ENCODE measurements at regions not wholly inside any gene's neighbourhood (a gene's known extent, or its start where the extent isn't known, plus 50 kb on each side); places are given as distances from the start of the nearest gene placed in this dataset.
"Not testable (repeated sequence)": the region's sequence is repeated elsewhere in the genome, so short reads cannot be mapped to it uniquely, and the experiment has no call there.

DNA sequence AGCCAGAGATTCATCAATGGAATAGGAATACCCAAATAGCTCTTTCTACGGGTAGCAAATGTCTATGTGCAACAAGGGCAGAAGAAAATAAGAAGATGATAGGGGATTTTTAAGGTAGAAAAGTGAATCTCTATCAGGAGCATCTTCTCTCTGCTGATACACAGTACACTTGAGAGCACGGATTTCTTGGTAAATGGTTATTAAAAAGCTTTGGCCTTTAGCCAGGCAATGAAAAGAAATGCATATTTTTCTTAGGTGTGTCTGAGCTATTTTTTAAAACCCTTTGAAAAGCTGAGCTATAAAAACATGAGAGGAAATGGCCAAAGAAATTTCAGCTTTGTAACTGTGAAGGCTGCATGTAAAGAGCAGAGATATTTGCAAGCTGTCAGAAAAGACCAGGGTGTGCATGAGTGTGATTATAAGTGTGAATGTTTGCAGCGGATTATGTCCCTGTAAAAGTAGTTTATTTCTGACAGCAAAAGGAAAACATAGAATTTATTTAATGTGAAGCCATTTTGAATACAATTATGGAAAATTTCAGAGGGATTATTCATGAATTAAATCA lies 487.1 kb upstream of the PIK3R1 start:
- Histone ChIP-seq H3K27me3 (ENCODE audit: control insufficient read depth in 2 of 2, insufficient read depth in 1 of 2, low read length in 1 of 2) (no peaks in the 10 kb centered on the region), H3K27ac (ENCODE audit: low read depth in 1 of 2, low read length in 1 of 2) (no peak overlapping the region), H3K4me3 (ENCODE audit: low read length in 2 of 2) (no peak overlapping the region), H3K36me3 (ENCODE audit: control insufficient read depth in 2 of 2, insufficient read depth in 2 of 2, low read length in 1 of 2) (no peaks in the 10 kb centered on the region), H3K4me1 (ENCODE audit: control insufficient read depth in 2 of 2, insufficient read depth in 2 of 2, low read length in 2 of 2) (no peaks in the 10 kb centered on the region), H3K9me3 (ENCODE audit: control insufficient read depth in 2 of 2, insufficient read depth in 1 of 2, low read length in 1 of 2) (no peaks in the 10 kb centered on the region)
- DNase-seq (ENCODE audit: low read depth in 6 of 9, low spot score in 9 of 9), result no peak
- WGBS, result 93% methylated on average over 3 of the region's 3 CpGs

GRCh38 chr5:67725604-67726003 lies 490.0 kb upstream of the PIK3R1 start:
- DNase-seq (ENCODE audit: low read depth in 6 of 9, low spot score in 9 of 9), result no peak
- Histone ChIP-seq H3K27me3 (ENCODE audit: control insufficient read depth in 2 of 2, insufficient read depth in 1 of 2, low read length in 1 of 2) (no peaks in the 10 kb centered on the region), H3K4me1 (ENCODE audit: control insufficient read depth in 2 of 2, insufficient read depth in 2 of 2, low read length in 2 of 2) (no peaks in the 10 kb centered on the region), H3K9me3 (ENCODE audit: control insufficient read depth in 2 of 2, insufficient read depth in 1 of 2, low read length in 1 of 2) (no peaks in the 10 kb centered on the region), H3K27ac (ENCODE audit: low read depth in 1 of 2, low read length in 1 of 2) (no peak overlapping the region), H3K36me3 (ENCODE audit: control insufficient read depth in 2 of 2, insufficient read depth in 2 of 2, low read length in 1 of 2) (no peaks in the 10 kb centered on the region), H3K4me3 (ENCODE audit: low read length in 2 of 2) (no peak overlapping the region)
- WGBS, result 96% methylated on average over 1 of the region's 1 CpG

DNA sequence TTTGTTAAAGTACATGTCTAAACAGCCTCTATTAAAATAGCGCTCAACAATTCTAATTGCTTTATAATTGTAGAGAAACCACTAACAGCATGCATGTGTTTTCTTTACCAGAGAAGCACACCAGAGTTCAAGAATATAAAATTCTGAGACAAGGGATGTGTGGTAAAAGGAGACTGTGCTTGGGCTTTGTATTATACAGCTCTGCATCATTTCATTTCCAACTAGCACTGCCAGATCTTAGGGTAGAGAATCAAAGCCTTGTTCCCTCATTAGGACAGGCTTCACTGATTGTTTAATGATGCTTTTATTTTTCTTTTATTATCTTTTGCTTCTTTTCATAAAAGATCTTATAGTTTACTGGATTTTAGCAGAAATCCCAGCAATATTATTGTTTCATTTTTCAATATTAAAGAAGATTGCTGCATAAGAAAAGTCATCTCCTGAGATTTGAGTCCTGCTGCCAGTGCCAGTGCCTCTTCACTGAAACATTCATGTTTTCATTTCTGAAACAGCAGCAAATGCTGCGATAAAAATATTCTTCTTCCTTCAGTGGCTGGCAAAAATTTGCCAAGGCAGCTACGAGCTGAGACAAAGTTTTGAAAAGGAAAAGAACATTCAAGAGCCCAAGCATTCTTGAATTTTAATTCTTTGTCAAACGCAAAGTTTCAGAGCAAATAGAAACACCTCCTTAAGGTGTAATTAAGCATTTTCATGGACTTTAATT lies 491.0 kb upstream of the PIK3R1 start:
- Histone ChIP-seq H3K27ac (ENCODE audit: low read depth in 1 of 2, low read length in 1 of 2) (no peak overlapping the region), H3K4me3 (ENCODE audit: low read length in 2 of 2) (no peak overlapping the region), H3K27me3 (ENCODE audit: control insufficient read depth in 2 of 2, insufficient read depth in 1 of 2, low read length in 1 of 2) (no peaks in the 10 kb centered on the region), H3K9me3 (ENCODE audit: control insufficient read depth in 2 of 2, insufficient read depth in 1 of 2, low read length in 1 of 2) (no peaks in the 10 kb centered on the region), H3K36me3 (ENCODE audit: control insufficient read depth in 2 of 2, insufficient read depth in 2 of 2, low read length in 1 of 2) (no peaks in the 10 kb centered on the region), H3K4me1 (ENCODE audit: control insufficient read depth in 2 of 2, insufficient read depth in 2 of 2, low read length in 2 of 2) (no peaks in the 10 kb centered on the region)
- no peak for DNase-seq (ENCODE audit: low read depth in 6 of 9, low spot score in 9 of 9)
- 95% methylated on average over 4 of the region's 4 CpGs for WGBS

- H3K36me3 ChIP-seq (ENCODE audit: control insufficient read depth in 2 of 2, insufficient read depth in 2 of 2, low read length in 1 of 2), result no peaks in the 10 kb centered on the region
- 94% methylated on average over 1 of the region's 1 CpG for WGBS
- no peaks in the 10 kb centered on the region for H3K9me3 ChIP-seq (ENCODE audit: control insufficient read depth in 2 of 2, insufficient read depth in 1 of 2, low read length in 1 of 2)
- H3K4me1 ChIP-seq (ENCODE audit: control insufficient read depth in 2 of 2, insufficient read depth in 2 of 2, low read length in 2 of 2), result no peaks in the 10 kb centered on the region
- peak overlapping the region in 1 of 2 donors; percentile 40 for H3K27ac ChIP-seq (ENCODE audit: low read depth in 1 of 2, low read length in 1 of 2)
- no peak for DNase-seq (ENCODE audit: low read depth in 6 of 9, low spot score in 9 of 9)
- no peaks in the 10 kb centered on the region for H3K27me3 ChIP-seq (ENCODE audit: control insufficient read depth in 2 of 2, insufficient read depth in 1 of 2, low read length in 1 of 2)
- H3K4me3 ChIP-seq (ENCODE audit: low read length in 2 of 2), result no peak overlapping the region
Measured at GRCh38 chr5:67723873-67724272, 491.7 kb upstream of the PIK3R1 start.

GRCh38 chr5:67722582-67722981 lies 493.0 kb upstream of the PIK3R1 start:
- DNase-seq (ENCODE audit: low read depth in 6 of 9, low spot score in 9 of 9), result not testable (repeated sequence)
- 98% methylated on average over 2 of the region's 2 CpGs for WGBS

GRCh38 chr5:67720162-67720772 lies 495.3 kb upstream of the PIK3R1 start:
- WGBS, result 96% methylated on average over 2 of the region's 2 CpGs
- H3K4me3 ChIP-seq (ENCODE audit: low read length in 2 of 2), result no peak overlapping the region
- H3K9me3 ChIP-seq (ENCODE audit: control insufficient read depth in 2 of 2, insufficient read depth in 1 of 2, low read length in 1 of 2), result no peaks in the 10 kb centered on the region
- H3K27me3 ChIP-seq (ENCODE audit: control insufficient read depth in 2 of 2, insufficient read depth in 1 of 2, low read length in 1 of 2), result no peaks in the 10 kb centered on the region
- H3K27ac ChIP-seq (ENCODE audit: low read depth in 1 of 2, low read length in 1 of 2), result no peak overlapping the region
- no peak for DNase-seq (ENCODE audit: low read depth in 6 of 9, low spot score in 9 of 9)
- H3K36me3 ChIP-seq (ENCODE audit: control insufficient read depth in 2 of 2, insufficient read depth in 2 of 2, low read length in 1 of 2), result no peaks in the 10 kb centered on the region
- H3K4me1 ChIP-seq (ENCODE audit: control insufficient read depth in 2 of 2, insufficient read depth in 2 of 2, low read length in 2 of 2), result no peaks in the 10 kb centered on the region

More at GRCh38 chr5:67722582-67722981, 493.0 kb upstream of the PIK3R1 start:
- H3K27me3 ChIP-seq (ENCODE audit: control insufficient read depth in 2 of 2, insufficient read depth in 1 of 2, low read length in 1 of 2); H3K27ac ChIP-seq (ENCODE audit: low read depth in 1 of 2, low read length in 1 of 2); H3K4me1 ChIP-seq (ENCODE audit: control insufficient read depth in 2 of 2, insufficient read depth in 2 of 2, low read length in 2 of 2); H3K36me3 ChIP-seq (ENCODE audit: control insufficient read depth in 2 of 2, insufficient read depth in 2 of 2, low read length in 1 of 2); H3K9me3 ChIP-seq (ENCODE audit: control insufficient read depth in 2 of 2, insufficient read depth in 1 of 2, low read length in 1 of 2); H3K4me3 ChIP-seq (ENCODE audit: low read length in 2 of 2): not testable (repeated sequence)

DNA sequence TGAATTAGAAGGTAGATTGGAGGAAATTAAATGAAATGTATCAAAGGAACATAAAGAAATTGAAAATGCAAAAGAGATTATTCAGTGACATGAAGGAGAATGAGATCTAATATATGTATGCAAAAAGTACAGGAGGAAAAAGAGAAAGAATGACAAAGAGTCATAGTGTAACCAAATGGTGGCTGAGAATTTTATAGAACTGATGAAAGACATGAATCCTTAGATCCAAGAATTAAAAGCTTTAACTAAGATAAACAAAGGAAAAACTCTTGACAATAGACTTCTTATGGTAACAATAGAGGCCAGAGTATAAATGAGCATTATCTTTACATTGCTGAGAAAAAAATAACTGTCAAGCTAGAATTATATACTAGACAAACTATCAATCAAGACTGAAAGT lies 505.4 kb upstream of the CD180 start:
- H3K4me1 ChIP-seq (ENCODE audit: control insufficient read depth in 2 of 2, insufficient read depth in 2 of 2, low read length in 2 of 2), result no peaks in the 10 kb centered on the region
- no peak overlapping the region for H3K4me3 ChIP-seq (ENCODE audit: low read length in 2 of 2)
- H3K36me3 ChIP-seq (ENCODE audit: control insufficient read depth in 2 of 2, insufficient read depth in 2 of 2, low read length in 1 of 2), result no peaks in the 10 kb centered on the region
- DNase-seq (ENCODE audit: low read depth in 6 of 9, low spot score in 9 of 9), result no peak
- no peaks in the 10 kb centered on the region for H3K27me3 ChIP-seq (ENCODE audit: control insufficient read depth in 2 of 2, insufficient read depth in 1 of 2, low read length in 1 of 2)
- H3K27ac ChIP-seq (ENCODE audit: low read depth in 1 of 2, low read length in 1 of 2), result no peak overlapping the region
- H3K9me3 ChIP-seq (ENCODE audit: control insufficient read depth in 2 of 2, insufficient read depth in 1 of 2, low read length in 1 of 2), result peaks cover 0 to 7% of the 10 kb centered on the region in 2 donors

- DNase-seq (ENCODE audit: low read depth in 6 of 9, low spot score in 9 of 9), result no peak
- Histone ChIP-seq H3K4me1 (ENCODE audit: control insufficient read depth in 2 of 2, insufficient read depth in 2 of 2, low read length in 2 of 2) (no peaks in the 10 kb centered on the region), H3K4me3 (ENCODE audit: low read length in 2 of 2) (no peak overlapping the region), H3K36me3 (ENCODE audit: control insufficient read depth in 2 of 2, insufficient read depth in 2 of 2, low read length in 1 of 2) (no peaks in the 10 kb centered on the region), H3K9me3 (ENCODE audit: control insufficient read depth in 2 of 2, insufficient read depth in 1 of 2, low read length in 1 of 2) (peaks cover 0 to 7% of the 10 kb centered on the region in 2 donors), H3K27me3 (ENCODE audit: control insufficient read depth in 2 of 2, insufficient read depth in 1 of 2, low read length in 1 of 2) (no peaks in the 10 kb centered on the region), H3K27ac (ENCODE audit: low read depth in 1 of 2, low read length in 1 of 2) (no peak overlapping the region)
Measured at GRCh38 chr5:67699560-67699959, 503.0 kb upstream of the CD180 start.

DNA sequence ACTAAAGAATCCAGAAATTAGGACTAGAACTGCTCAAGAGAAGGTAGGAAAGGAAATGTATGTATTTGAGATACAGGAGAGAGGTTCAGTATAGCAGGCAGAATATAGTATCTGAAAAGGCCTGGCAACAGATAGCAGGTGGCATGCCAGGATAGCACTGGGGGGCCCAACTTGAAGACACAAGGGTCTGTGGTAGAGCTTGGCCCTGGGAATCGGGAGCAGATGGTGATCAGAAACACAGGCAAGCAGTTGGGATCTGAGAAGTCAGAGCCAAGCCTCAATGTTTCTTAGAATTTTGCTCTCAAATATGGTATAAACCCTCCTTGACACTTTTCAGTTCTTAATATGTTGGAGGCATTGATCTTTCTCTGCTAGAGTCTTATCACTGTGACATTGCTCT lies 499.8 kb upstream of the CD180 start:
- H3K9me3 ChIP-seq (ENCODE audit: control insufficient read depth in 2 of 2, insufficient read depth in 1 of 2, low read length in 1 of 2), result no peaks in the 10 kb centered on the region
- H3K4me1 ChIP-seq (ENCODE audit: control insufficient read depth in 2 of 2, insufficient read depth in 2 of 2, low read length in 2 of 2), result no peaks in the 10 kb centered on the region
- H3K4me3 ChIP-seq (ENCODE audit: low read length in 2 of 2), result no peak overlapping the region
- H3K27ac ChIP-seq (ENCODE audit: low read depth in 1 of 2, low read length in 1 of 2), result no peak overlapping the region
- DNase-seq (ENCODE audit: low read depth in 6 of 9, low spot score in 9 of 9), result no peak
- 100% methylated on average over 1 of the region's 1 CpG for WGBS
- no peaks in the 10 kb centered on the region for H3K27me3 ChIP-seq (ENCODE audit: control insufficient read depth in 2 of 2, insufficient read depth in 1 of 2, low read length in 1 of 2)
- no peaks in the 10 kb centered on the region for H3K36me3 ChIP-seq (ENCODE audit: control insufficient read depth in 2 of 2, insufficient read depth in 2 of 2, low read length in 1 of 2)

Data from thymus (tissue), 11 donors.